ENCODE measurements at regions not wholly inside any gene's neighbourhood (a gene's known extent, or its start where the extent isn't known, plus 50 kb on each side); places are given as distances from the start of the nearest gene placed in this dataset.

GRCh38 chr17:11035681-11036080, 197.8 kb upstream of the PIRT start:
- dilution Hi-C loops (cut with MboI; ENCODE audit: extremely low pct_ligation_motif_present, low sequenced_read_pairs) (no loop called here), intact Hi-C loops (cut with micrococcal nuclease) (no loop called here)
- ChIA-PET POLR2A (no interaction called here), CTCF (no interaction called here)
- H3K27ac ChIP-seq (ENCODE audit: insufficient read depth, low read depth, low read length): no peak overlapping the region
- no peak overlapping the region for H3K4me3 ChIP-seq (replicated peaks in 1 of 3; ENCODE audit: insufficient read depth in 1 of 3, low read depth in 1 of 3, low read length in 3 of 3)
- H3K79me2 ChIP-seq (ENCODE audit: control insufficient read depth, insufficient read depth, low read length): no peaks in the 10 kb centered on the region
- H3K9me1 ChIP-seq (replicated peaks; ENCODE audit: control insufficient read depth, extremely low read depth, insufficient read depth, low read length): no peaks in the 10 kb centered on the region
- no peaks in the 10 kb centered on the region for H3K27me3 ChIP-seq (ENCODE audit: control insufficient read depth in 2 of 2, insufficient read depth in 2 of 2, low read length in 2 of 2)
- no peak for TF ChIP-seq POLR2AphosphoS5 (IDR thresholded peaks at IDR 0.05; ENCODE audit: insufficient read depth, low read depth, low read length)
- TF ChIP-seq CTCF (IDR thresholded peaks at IDR 0.05; ENCODE audit: extremely low read depth in 1 of 2, insufficient read depth in 1 of 2, low read depth in 1 of 2, low read length in 2 of 2): no peak
- no peak for TF ChIP-seq MAX (IDR thresholded peaks at IDR 0.05; ENCODE audit: insufficient read depth, insufficient read length)
- no peak for TF ChIP-seq JUN (IDR thresholded peaks at IDR 0.05; ENCODE audit: borderline replicate concordance, insufficient read depth, insufficient read length, low read depth)
- no peak for TF ChIP-seq MYC (IDR thresholded peaks at IDR 0.05; ENCODE audit: low read depth, low read length)
- no peak for TF ChIP-seq POLR2A (IDR thresholded peaks at IDR 0.05; ENCODE audit: low read depth, low read length)
- no peak for TF ChIP-seq FOS (IDR thresholded peaks at IDR 0.05; ENCODE audit: borderline replicate concordance, insufficient read depth, low read length)
- no peak for TF ChIP-seq EZH2 (IDR thresholded peaks at IDR 0.05; ENCODE audit: borderline replicate concordance, low read depth, low read length, severe bottlenecking)
- no peak for TF ChIP-seq GATA2 (IDR thresholded peaks at IDR 0.05; ENCODE audit: insufficient read depth, insufficient read length, low read depth, low read length)
- H3K9ac ChIP-seq (replicated peaks; ENCODE audit: extremely low read depth, insufficient read depth, low read length): no peak overlapping the region
- H3K4me2 ChIP-seq (ENCODE audit: insufficient read depth, low read length): no peak overlapping the region
- DNase-seq (ENCODE audit: low read depth, low spot score) (no peak), FAIRE-seq (no peak)
- H2AFZ ChIP-seq (ENCODE audit: low read depth, low read length): no peak overlapping the region
- no peaks in the 10 kb centered on the region for H4K20me1 ChIP-seq (replicated peaks; ENCODE audit: control insufficient read depth, extremely low read depth, insufficient read depth, low read length)
- BruUV-seq (replicated peaks): no TSS peak
- no peaks in the 10 kb centered on the region for H3K36me3 ChIP-seq (ENCODE audit: control insufficient read depth in 2 of 2, extremely low read depth in 1 of 2, insufficient read depth in 2 of 2, low read length in 2 of 2)
- no peaks in the 10 kb centered on the region for H3K4me1 ChIP-seq (ENCODE audit: control insufficient read depth, extremely low read depth, insufficient read depth, low read length)
- H3K9me3 ChIP-seq (replicated peaks; ENCODE audit: control insufficient read depth, insufficient read depth, low read length): peaks cover 5% of the 10 kb centered on the region
